HG03354 (cell line): ENCODE measurements at regions not wholly inside any gene's neighbourhood (a gene's known extent, or its start where the extent isn't known, plus 50 kb on each side); places are given as distances from the start of the nearest gene placed in this dataset.
A peak's percentile ranks its signal among the peaks of the same experiment; 100 is the strongest.
"Not testable (repeated sequence)": the region's sequence is repeated elsewhere in the genome, so short reads cannot be mapped to it uniquely, and the experiment has no call there.

Experiments
- ATAC-seq: cut with Tn5 transposase; IDR thresholded peaks from one replicate; pipeline ENCODE4 v1.9.1; 2021; ENCODE audit warnings: mild to moderate bottlenecking; ENCODE audit not compliant: unreplicated experiment, poor library complexity, severe bottlenecking

GRCh38 chr4:137896221-137896737 is 345.9 kb downstream of the SLC7A11 start:
- ATAC-seq, result no peak

GRCh38 chr4:137895515-137895914 is 346.6 kb downstream of the SLC7A11 start:
- not testable (repeated sequence) for ATAC-seq

- ATAC-seq, result no peak
These were observed 350.0 kb downstream of the SLC7A11 start for GRCh38 chr4:137892134-137892533.

- ATAC-seq, result no peak
These were observed 351.3 kb downstream of the SLC7A11 start for GRCh38 chr4:137890812-137891211.

- no peak for ATAC-seq
These were observed 349.3 kb upstream of the PCDH18 start for GRCh38 chr4:137881641-137882040.

GRCh38 chr4:137868067-137868466 is 335.8 kb upstream of the PCDH18 start:
- ATAC-seq, result not testable (repeated sequence)

- no peak for ATAC-seq
These were observed 334.4 kb upstream of the PCDH18 start for GRCh38 chr4:137866671-137867070.

- no peak for ATAC-seq
These were observed 329.4 kb upstream of the PCDH18 start for GRCh38 chr4:137861682-137862081.

GRCh38 chr4:137853424-137853823 is 321.1 kb upstream of the PCDH18 start:
- ATAC-seq, result no peak

- no peak for ATAC-seq
These were observed 320.0 kb upstream of the PCDH18 start for GRCh38 chr4:137852326-137852725.

- ATAC-seq, result no peak
These were observed 319.1 kb upstream of the PCDH18 start for GRCh38 chr4:137851435-137851834.

- ATAC-seq, result not testable (repeated sequence)
These were observed 295.7 kb upstream of the PCDH18 start for GRCh38 chr4:137827945-137828344.

- ATAC-seq, result no peak
These were observed 293.2 kb upstream of the PCDH18 start for GRCh38 chr4:137825505-137825904.

GRCh38 chr4:137823007-137823406 is 290.7 kb upstream of the PCDH18 start:
- ATAC-seq, result no peak

- peak; percentile 89 for ATAC-seq
These were observed 287.7 kb upstream of the PCDH18 start for GRCh38 chr4:137819964-137820383.

GRCh38 chr4:137812258-137812657 is 280.0 kb upstream of the PCDH18 start:
- no peak for ATAC-seq

- ATAC-seq, result no peak
These were observed 274.1 kb upstream of the PCDH18 start for GRCh38 chr4:137806420-137806819.

- no peak for ATAC-seq
These were observed 272.7 kb upstream of the PCDH18 start for GRCh38 chr4:137804906-137805495.

- ATAC-seq, result no peak
These were observed 268.6 kb upstream of the PCDH18 start for GRCh38 chr4:137800861-137801260.

GRCh38 chr4:137794764-137795254 is 262.5 kb upstream of the PCDH18 start:
- no peak for ATAC-seq

- ATAC-seq, result not testable (repeated sequence)
These were observed 257.0 kb upstream of the PCDH18 start for GRCh38 chr4:137789263-137789662.

- ATAC-seq, result not testable (repeated sequence)
These were observed 251.6 kb upstream of the PCDH18 start for GRCh38 chr4:137783923-137784322.
